Fibroblast of pulmonary artery (primary cell): ENCODE measurements at regions not wholly inside any gene's neighbourhood (a gene's known extent, or its start where the extent isn't known, plus 50 kb on each side); places are given as distances from the start of the nearest gene placed in this dataset.
"Not testable (repeated sequence)": the region's sequence is repeated elsewhere in the genome, so short reads cannot be mapped to it uniquely, and the experiment has no call there.

Experiments used
- DNase-seq: peaks from one replicate; pipeline ENCODE4 v3.0.0-alpha.2; 2010; ENCODE audit warnings: low read depth
- H3K4me3 ChIP-seq: replicated peaks from 2 replicates; pipeline ENCODE4 v1.5.1; 2011; ENCODE audit warnings: low read depth, mild to moderate bottlenecking, control low read depth, low read length, moderate library complexity
- TF ChIP-seq, protein P1 (sequence below): IDR thresholded peaks from 2 replicates; pipeline ENCODE4 v1.5.1; 2011; ENCODE audit warnings: mild to moderate bottlenecking, control low read depth, low read length, inconsistent platforms; ENCODE audit errors: missing control alignments

DNA sequence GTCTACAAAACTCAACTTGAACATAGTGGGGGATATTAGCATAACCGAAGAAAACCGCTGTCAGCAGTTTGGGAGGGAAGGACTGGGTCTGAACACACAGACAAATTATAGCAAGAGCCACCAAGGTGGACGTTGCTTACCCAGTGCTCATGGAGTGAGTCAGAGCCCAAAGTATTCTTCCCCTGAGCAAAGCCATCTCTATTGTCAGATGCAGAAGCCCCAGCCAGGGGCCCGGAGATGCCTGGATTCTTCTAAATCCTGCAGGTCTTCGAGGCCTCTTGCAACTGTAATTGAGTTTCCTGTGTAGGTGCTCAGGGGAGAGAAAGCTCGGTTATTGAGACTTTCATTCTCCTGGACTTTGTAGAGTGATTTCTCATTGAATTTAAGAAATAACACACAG is 384.5 kb downstream of the IRS2 start:
- TF ChIP-seq, protein P1, sequence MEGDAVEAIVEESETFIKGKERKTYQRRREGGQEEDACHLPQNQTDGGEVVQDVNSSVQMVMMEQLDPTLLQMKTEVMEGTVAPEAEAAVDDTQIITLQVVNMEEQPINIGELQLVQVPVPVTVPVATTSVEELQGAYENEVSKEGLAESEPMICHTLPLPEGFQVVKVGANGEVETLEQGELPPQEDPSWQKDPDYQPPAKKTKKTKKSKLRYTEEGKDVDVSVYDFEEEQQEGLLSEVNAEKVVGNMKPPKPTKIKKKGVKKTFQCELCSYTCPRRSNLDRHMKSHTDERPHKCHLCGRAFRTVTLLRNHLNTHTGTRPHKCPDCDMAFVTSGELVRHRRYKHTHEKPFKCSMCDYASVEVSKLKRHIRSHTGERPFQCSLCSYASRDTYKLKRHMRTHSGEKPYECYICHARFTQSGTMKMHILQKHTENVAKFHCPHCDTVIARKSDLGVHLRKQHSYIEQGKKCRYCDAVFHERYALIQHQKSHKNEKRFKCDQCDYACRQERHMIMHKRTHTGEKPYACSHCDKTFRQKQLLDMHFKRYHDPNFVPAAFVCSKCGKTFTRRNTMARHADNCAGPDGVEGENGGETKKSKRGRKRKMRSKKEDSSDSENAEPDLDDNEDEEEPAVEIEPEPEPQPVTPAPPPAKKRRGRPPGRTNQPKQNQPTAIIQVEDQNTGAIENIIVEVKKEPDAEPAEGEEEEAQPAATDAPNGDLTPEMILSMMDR, result no peak
- H3K4me3 ChIP-seq, result no peak overlapping the region
- no peak for DNase-seq

DNA sequence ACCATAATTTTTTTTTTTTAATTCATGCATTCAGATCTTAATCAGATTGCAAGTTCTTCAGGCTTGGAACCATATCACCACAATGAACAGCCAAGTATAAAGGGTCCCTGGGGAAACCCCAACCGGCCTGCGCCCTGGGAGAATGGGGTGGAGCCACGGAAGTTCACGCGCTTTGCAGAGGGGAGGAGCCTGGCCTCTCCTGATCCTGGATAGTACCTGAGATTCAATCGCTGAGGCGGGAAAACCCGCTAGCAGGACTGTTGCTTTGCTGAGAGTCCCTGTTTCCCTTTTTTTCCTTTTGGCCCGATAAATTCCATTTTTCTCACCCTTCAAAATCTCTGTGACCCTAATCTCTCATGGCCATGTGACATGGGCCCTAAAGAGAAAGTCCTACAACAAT is 385.1 kb downstream of the IRS2 start:
- no peak overlapping the region for H3K4me3 ChIP-seq
- TF ChIP-seq, protein P1, result no peak
- DNase-seq, result no peak

DNA sequence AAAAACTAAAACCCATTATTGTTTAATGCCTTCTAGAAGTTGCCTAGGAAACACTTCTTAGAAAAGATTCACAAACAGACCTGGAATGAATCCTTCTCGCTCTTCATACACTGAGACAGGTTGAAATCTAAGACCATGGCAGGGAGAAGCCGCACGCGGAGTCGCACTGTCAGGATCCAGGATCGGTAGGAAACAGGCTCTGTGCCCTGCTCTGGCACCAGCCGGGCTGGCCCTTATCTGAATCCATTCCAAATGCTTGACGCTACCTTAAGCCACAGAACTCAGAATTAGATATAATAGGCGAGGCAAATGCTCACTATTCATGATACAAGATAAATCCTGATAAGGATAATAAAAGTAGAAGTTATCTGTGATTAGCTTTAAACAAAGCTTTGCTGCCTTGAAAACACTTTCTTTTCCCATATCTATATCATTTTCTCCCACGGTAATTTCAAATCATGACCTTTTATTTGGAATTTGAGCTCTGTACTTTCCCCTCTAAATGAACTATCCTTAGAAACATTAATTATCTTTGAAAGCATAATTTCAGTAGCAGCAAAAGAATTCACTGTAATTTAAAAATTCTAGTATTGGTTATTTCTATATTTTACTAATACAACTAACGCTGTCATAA is 385.6 kb downstream of the IRS2 start:
- no peak overlapping the region for H3K4me3 ChIP-seq
- TF ChIP-seq, protein P1, result no peak
- DNase-seq, result no peak

DNA sequence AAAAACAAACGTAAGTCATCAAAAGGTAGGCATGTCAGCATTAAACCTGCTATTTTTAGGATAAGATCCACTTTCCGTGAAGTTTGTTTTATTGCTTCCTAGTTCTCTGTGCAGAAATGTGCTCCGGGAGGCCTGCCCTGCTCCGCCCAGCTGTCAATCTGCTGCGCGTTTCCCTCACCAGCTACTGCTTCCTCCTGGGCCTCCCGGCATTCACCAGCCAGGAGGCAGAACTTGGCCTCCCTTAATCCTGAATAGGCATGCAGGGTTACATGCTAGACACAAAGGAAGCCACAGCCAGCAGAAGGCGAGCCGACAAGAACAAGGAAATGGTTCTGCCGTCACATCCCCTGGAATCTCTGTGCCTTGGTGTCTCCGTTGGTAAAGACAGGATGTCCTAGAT is 386.2 kb downstream of the IRS2 start:
- TF ChIP-seq, protein P1, result no peak
- no peak overlapping the region for H3K4me3 ChIP-seq
- peak; percentile 18 for DNase-seq

DNA sequence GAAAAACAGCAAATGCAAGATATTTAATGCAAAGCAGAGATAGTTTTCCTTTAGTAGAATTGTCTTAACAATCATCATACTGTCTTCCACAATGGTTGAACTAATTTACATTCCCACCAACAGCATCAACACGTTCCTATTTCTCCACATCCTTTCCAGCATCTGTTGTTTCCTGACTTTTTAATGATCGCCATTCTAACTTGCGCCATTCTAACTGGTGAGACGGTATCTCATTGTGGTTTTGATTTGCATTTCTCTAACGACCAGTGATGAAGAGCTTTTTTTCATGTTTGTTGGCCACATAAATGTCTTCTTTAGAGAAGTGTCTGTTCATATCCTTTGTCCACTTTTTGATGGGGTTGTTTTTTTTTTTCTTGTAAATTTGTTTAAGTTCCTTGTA is 388.3 kb downstream of the IRS2 start:
- DNase-seq, H3K4me3 ChIP-seq: not testable (repeated sequence)

DNA sequence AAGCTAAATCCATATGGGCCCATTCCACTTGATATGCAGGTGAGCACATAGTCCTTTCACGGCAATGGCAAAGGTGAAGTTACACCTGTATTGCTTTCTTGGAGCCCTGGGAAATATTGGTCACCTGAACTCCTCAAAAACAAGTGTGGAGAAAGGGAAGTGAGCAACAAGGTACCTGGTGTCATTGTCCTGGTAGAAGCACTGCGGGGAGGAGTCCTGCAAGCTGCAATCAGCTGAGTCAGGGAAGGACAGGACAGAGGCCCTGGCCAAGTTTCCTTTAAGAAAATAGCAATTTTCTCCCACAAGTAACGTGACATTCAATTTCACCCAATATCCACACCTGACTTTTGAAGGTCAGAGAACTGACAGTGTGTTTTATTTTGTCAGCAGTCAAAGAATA is 389.1 kb downstream of the IRS2 start:
- TF ChIP-seq, protein P1, result no peak
- H3K4me3 ChIP-seq, result no peak overlapping the region
- DNase-seq, result no peak

DNA sequence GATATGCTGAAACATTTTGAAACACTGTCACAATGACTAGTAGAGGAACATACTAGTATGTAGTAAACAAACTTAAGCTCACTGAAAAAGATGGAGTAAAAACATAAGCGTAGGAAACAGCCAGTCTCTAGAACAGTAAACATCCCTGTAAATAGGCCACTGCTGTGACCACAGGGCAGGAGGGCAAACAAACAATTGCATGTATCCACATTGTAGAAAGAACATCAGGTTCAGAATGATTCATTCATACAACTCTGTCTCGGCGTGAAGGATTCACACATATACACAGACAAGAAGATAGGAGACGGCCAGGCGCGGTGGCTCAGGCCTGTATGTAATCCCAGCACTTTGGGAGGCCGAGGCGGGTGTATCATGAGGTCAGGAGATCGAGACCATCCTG is 390.1 kb downstream of the IRS2 start:
- TF ChIP-seq, protein P1, result no peak
- no peak overlapping the region for H3K4me3 ChIP-seq
- DNase-seq, result no peak

DNA sequence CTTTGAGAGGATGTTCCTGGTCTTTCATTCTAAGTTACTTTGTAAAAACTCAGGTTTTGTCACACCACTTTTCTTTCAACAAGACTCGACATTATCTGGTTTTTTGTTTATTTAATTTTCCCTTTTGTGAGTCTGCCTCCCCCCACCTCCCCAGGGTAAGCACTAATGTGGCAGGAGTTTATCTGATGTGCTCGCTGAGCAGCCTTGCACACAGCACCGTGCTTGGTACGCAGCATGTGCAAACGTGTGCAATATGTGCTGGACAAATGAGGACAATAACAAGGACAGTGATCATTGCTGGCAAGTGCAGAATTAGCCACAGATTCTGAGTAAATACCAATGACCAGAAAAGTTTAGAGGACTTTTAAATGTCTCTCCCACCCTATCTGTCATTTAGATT is 391.4 kb downstream of the IRS2 start:
- no peak for DNase-seq
- TF ChIP-seq, protein P1, result no peak
- no peak overlapping the region for H3K4me3 ChIP-seq
